Endothelial cell of umbilical vein (primary cell): ENCODE measurements at regions not wholly inside any gene's neighbourhood (a gene's known extent, or its start where the extent isn't known, plus 50 kb on each side); places are given as distances from the start of the nearest gene placed in this dataset.

ENCODE experiments used
- BruUV-seq: library from RNA; stranded (reverse); fragments of 400-500 nt; replicated peaks from 2 replicates; lab custom pipeline; 2021; lab: Mats Ljungman, UMichigan
- CTCF ChIA-PET: fragments of 300-600, 350-600 bp; sonication (Branson Sonifier 250); formaldehyde crosslinking; loops from one replicate; lab custom pipeline; 2021; ENCODE audit warnings: antibody characterized with exemption, inconsistent platforms; lab: Charles Lee
- POLR2A ChIA-PET: fragments of 300-600, 350-600 bp; sonication (Branson Sonifier 250); formaldehyde crosslinking; loops from one replicate; lab custom pipeline; 2021; ENCODE audit warnings: antibody characterized with exemption, inconsistent platforms; lab: Charles Lee
- DNase-seq: peaks from one replicate; pipeline ENCODE4 v3.0.0-alpha.2; 2011; ENCODE audit warnings: low read depth, low spot score
- FAIRE-seq: peaks from 2 replicates; lab custom pipeline; 2011; peaks lifted over from hg19 to GRCh38; lab: Jason Lieb, UNC
- H2AFZ ChIP-seq: 2 replicates; pipeline ENCODE4 v1.6.0; 2012; ENCODE audit warnings: low read depth, low read length, control low read depth, inconsistent platforms
- H3K27ac ChIP-seq: 2 replicates; pipeline ENCODE4 v1.5.1; 2011; ENCODE audit warnings: low read depth, mild to moderate bottlenecking, control low read depth, low read length, moderate library complexity; ENCODE audit not compliant: insufficient read depth
- H3K27me3 ChIP-seq, 2 experiments: 2 replicates each; pipeline versions ENCODE4 v1.6.0 to v1.6.1; 2011; ENCODE audit warnings: low read length in 2 of 2, mixed read lengths in 1 of 2; ENCODE audit not compliant: control insufficient read depth in 2 of 2, insufficient read depth in 2 of 2
- H3K36me3 ChIP-seq, 2 experiments: 2 replicates in 1 of 2; 3 replicates in 1 of 2; pipeline ENCODE4 v1.5.1; 2011; ENCODE audit warnings: low read length in 2 of 2, mild to moderate bottlenecking in 1 of 2, moderate library complexity in 1 of 2; ENCODE audit not compliant: control insufficient read depth in 2 of 2, insufficient read depth in 2 of 2; ENCODE audit errors: extremely low read depth in 1 of 2
- H3K4me1 ChIP-seq: 3 replicates; pipeline ENCODE4 v1.5.1; 2011; ENCODE audit warnings: mild to moderate bottlenecking, low read length; ENCODE audit not compliant: control insufficient read depth, insufficient read depth; ENCODE audit errors: extremely low read depth
- H3K4me2 ChIP-seq: 2 replicates; pipeline ENCODE4 v1.6.1; 2011; ENCODE audit warnings: low read length, control low read depth, mixed read lengths; ENCODE audit not compliant: insufficient read depth
- H3K4me3 ChIP-seq, 3 experiments: fragments of 200-600 bp in 1 of 3; sonication (generic), shearing (Covaris generic) in 1 of 3; replicated peaks in 1 of 3; 2 replicates each; pipeline ENCODE4 v1.5.1; 2011 to 2016; ENCODE audit warnings: control low read depth in 3 of 3, low read length in 3 of 3, mild to moderate bottlenecking in 2 of 3, inconsistent platforms in 1 of 3, low read depth in 1 of 3, moderate library complexity in 1 of 3; ENCODE audit not compliant: insufficient read depth in 1 of 3
- H3K79me2 ChIP-seq: 2 replicates; pipeline ENCODE4 v1.6.0; 2012; ENCODE audit warnings: low read length, inconsistent platforms; ENCODE audit not compliant: control insufficient read depth, insufficient read depth
- H3K9ac ChIP-seq: replicated peaks from 2 replicates; pipeline ENCODE3; 2011; ENCODE audit warnings: low read length, control low read depth; ENCODE audit not compliant: insufficient read depth; ENCODE audit errors: extremely low read depth
- H3K9me1 ChIP-seq: replicated peaks from 3 replicates; pipeline ENCODE4 v1.6.0; 2011; ENCODE audit warnings: mild to moderate bottlenecking, low read length; ENCODE audit not compliant: control insufficient read depth, insufficient read depth; ENCODE audit errors: extremely low read depth
- H3K9me3 ChIP-seq: replicated peaks from 2 replicates; pipeline ENCODE4 v1.5.1; 2012; ENCODE audit warnings: low read length, inconsistent platforms; ENCODE audit not compliant: control insufficient read depth, insufficient read depth
- H4K20me1 ChIP-seq: replicated peaks from 2 replicates; pipeline ENCODE3; 2011; ENCODE audit warnings: mild to moderate bottlenecking, low read length; ENCODE audit not compliant: control insufficient read depth, insufficient read depth; ENCODE audit errors: extremely low read depth
- EZH2 ChIP-seq: IDR thresholded peaks from 2 replicates; pipeline ENCODE4 v1.6.1; 2012; ENCODE audit warnings: borderline replicate concordance, low read depth, mild to moderate bottlenecking, moderate library complexity, low read length, inconsistent platforms; ENCODE audit not compliant: severe bottlenecking
- FOS ChIP-seq: IDR thresholded peaks from 2 replicates; pipeline ENCODE4 v1.6.1; 2011; ENCODE audit warnings: mild to moderate bottlenecking, low read length, moderate library complexity, borderline replicate concordance; ENCODE audit not compliant: insufficient read depth
- GATA2 ChIP-seq: IDR thresholded peaks from 2 replicates; pipeline ENCODE4 v1.7.0; 2011; ENCODE audit warnings: low read depth, mild to moderate bottlenecking, moderate library complexity, mixed read lengths, low read length; ENCODE audit not compliant: insufficient read length, insufficient read depth
- JUN ChIP-seq: IDR thresholded peaks from 2 replicates; pipeline ENCODE4 v1.6.1; 2011; ENCODE audit warnings: borderline replicate concordance, low read depth; ENCODE audit not compliant: insufficient read length, insufficient read depth
- MYC ChIP-seq: IDR thresholded peaks from one replicate; pipeline ENCODE4 v1.6.1; 2011; ENCODE audit warnings: mild to moderate bottlenecking, low read depth, low read length
- POLR2A ChIP-seq: IDR thresholded peaks from 2 replicates; pipeline ENCODE4 v1.6.1; 2012; ENCODE audit warnings: low read depth, mild to moderate bottlenecking, control low read depth, low read length
- POLR2AphosphoS5 ChIP-seq: IDR thresholded peaks from 2 replicates; pipeline ENCODE4 v1.6.1; 2012; ENCODE audit warnings: low read depth, mild to moderate bottlenecking, control low read depth, low read length, moderate library complexity; ENCODE audit not compliant: insufficient read depth
- dilution Hi-C: fragments of 300-500 bp; cut with MboI; formaldehyde crosslinking; loops from one replicate; pipeline ENCODE4 v1.15.0; 2019; ENCODE audit warnings: low sequenced_read_pairs; ENCODE audit not compliant: extremely low pct_ligation_motif_present
- intact Hi-C: fragments of 100-400 bp; cut with micrococcal nuclease; formaldehyde crosslinking; loops from one replicate; pipeline ENCODE4 v1.10.0; 2022
- TF ChIP-seq, protein P1 (sequence below): IDR thresholded peaks from 2 replicates; pipeline ENCODE4 v1.6.1; 2011; ENCODE audit not compliant: insufficient read depth, insufficient read length
- TF ChIP-seq, protein P2 (sequence below), 2 donors: IDR thresholded peaks; 1 replicate in 1 of 2; 2 replicates in 1 of 2; pipeline ENCODE4 v1.5.1; 2011; ENCODE audit warnings: low read length in 2 of 2, mild to moderate bottlenecking in 2 of 2, moderate library complexity in 2 of 2, control low read depth in 1 of 2, inconsistent platforms in 1 of 2, low read depth in 1 of 2; ENCODE audit not compliant: insufficient read depth in 1 of 2; ENCODE audit errors: extremely low read depth in 1 of 2

DNA sequence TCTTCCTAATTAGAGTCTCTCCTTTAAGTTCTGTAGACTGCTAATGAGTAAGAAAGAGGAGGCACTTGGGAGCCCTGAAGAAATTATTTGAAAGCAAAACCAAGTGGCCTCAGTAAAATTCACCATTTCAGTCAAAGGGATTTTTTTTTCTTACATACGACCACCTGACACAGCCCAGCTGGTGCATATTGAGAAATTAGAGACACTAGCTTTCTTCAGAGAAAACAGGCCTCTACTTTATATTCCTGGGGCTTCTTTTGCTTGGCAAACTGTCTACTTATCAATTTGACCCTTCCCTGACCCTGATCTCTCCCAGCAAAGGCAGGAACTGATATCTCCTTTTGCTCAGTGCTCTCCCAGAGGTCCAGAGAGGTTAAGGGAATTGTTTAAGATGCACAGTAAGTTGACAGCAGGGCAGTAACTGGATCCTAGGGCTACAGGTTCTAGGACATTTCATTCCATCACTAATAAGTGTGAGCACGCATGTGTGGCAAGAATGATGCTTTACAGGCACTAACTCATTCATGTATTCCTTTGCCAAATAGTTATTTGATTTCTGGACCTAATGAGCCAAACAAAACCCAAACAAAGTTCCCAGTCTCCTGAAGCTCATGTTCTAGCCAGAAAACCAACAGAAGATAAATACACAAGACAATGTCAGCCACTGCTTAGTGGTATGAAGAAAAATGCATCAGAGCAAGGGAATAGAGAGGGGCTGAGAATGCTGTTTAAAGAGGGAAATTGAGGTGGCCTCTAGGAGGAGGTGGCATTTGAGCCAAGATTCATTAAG, 467.6 kb downstream of the SOX6 start:
- Histone ChIP-seq H4K20me1 (no peaks in the 10 kb centered on the region), H3K9me3 (no peaks in the 10 kb centered on the region), H3K4me2 (no peak overlapping the region), H2AFZ (no peak overlapping the region), H3K4me1 (no peaks in the 10 kb centered on the region), H3K79me2 (no peaks in the 10 kb centered on the region), H3K36me3 (no peaks in the 10 kb centered on the region), H3K9me1 (no peaks in the 10 kb centered on the region), H3K27ac (no peak overlapping the region), H3K9ac (no peak overlapping the region), H3K4me3 (no peak overlapping the region), H3K27me3 (no peaks in the 10 kb centered on the region)
- no TSS peak for BruUV-seq
- ChIA-PET POLR2A (no interaction called here), CTCF (no interaction called here)
- dilution Hi-C loops, result no loop called here
- TF ChIP-seq GATA2 (no peak), MYC (no peak), FOS (no peak)
- no peak for DNase-seq
- no peak for FAIRE-seq
- intact Hi-C loops, result no loop called here

DNA sequence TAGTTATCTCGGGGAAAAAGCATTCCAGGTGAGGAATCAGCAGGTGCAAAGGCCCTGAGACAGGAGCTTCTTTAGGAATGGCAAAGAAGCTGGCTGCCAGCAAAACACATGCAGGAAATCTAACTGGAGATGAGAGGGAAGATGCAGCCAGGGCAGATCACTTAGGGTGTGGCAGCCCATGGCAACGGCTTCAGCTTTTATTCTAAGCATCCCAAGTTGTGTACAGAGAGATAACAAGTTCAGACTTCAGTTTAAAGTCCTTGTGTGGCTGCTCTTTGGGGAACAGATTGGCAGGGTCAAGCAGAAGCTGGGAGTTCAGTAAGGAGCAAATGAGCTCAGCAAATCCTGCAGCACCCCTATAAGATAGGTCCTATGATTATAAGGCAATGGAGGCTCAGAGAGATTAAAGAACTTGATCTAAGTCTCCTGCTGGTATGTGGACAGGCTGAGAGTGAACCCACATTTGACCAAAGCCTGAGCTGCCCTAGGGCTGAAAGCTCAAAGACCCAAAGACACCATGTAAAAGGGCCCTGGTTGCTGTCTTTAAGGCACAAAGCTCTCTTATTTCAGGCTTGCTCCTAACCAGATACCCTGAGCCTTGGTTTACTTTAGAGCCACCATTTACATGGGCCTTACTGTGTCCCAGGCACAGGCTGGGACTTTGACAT, 466.8 kb downstream of the SOX6 start:
- H3K27me3 ChIP-seq, result no peaks in the 10 kb centered on the region
- H3K9ac ChIP-seq, result no peak overlapping the region
- no peaks in the 10 kb centered on the region for H3K9me3 ChIP-seq
- no peak for TF ChIP-seq MYC
- no peak for TF ChIP-seq POLR2AphosphoS5
- no peak for TF ChIP-seq POLR2A
- no peak for TF ChIP-seq FOS
- TF ChIP-seq, protein P1, sequence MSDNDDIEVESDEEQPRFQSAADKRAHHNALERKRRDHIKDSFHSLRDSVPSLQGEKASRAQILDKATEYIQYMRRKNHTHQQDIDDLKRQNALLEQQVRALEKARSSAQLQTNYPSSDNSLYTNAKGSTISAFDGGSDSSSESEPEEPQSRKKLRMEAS, result no peak
- TF ChIP-seq EZH2, result no peak
- TF ChIP-seq GATA2, result no peak
- TF ChIP-seq JUN, result no peak
- TF ChIP-seq, protein P2, sequence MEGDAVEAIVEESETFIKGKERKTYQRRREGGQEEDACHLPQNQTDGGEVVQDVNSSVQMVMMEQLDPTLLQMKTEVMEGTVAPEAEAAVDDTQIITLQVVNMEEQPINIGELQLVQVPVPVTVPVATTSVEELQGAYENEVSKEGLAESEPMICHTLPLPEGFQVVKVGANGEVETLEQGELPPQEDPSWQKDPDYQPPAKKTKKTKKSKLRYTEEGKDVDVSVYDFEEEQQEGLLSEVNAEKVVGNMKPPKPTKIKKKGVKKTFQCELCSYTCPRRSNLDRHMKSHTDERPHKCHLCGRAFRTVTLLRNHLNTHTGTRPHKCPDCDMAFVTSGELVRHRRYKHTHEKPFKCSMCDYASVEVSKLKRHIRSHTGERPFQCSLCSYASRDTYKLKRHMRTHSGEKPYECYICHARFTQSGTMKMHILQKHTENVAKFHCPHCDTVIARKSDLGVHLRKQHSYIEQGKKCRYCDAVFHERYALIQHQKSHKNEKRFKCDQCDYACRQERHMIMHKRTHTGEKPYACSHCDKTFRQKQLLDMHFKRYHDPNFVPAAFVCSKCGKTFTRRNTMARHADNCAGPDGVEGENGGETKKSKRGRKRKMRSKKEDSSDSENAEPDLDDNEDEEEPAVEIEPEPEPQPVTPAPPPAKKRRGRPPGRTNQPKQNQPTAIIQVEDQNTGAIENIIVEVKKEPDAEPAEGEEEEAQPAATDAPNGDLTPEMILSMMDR (IDR thresholded peaks at IDR 0.05; ENCODE audit: extremely low read depth in 1 of 2, insufficient read depth in 1 of 2, low read depth in 1 of 2, low read length in 2 of 2), result no peak
- no peaks in the 10 kb centered on the region for H3K36me3 ChIP-seq
- no peaks in the 10 kb centered on the region for H4K20me1 ChIP-seq
- H2AFZ ChIP-seq, result no peak overlapping the region
- H3K4me3 ChIP-seq, result no peak overlapping the region
- no peaks in the 10 kb centered on the region for H3K4me1 ChIP-seq
- no TSS peak for BruUV-seq
- intact Hi-C loops, result no loop called here
- H3K9me1 ChIP-seq, result no peaks in the 10 kb centered on the region
- POLR2A ChIA-PET, result no interaction called here
- H3K4me2 ChIP-seq, result no peak overlapping the region
- no peak overlapping the region for H3K27ac ChIP-seq
- CTCF ChIA-PET, result no interaction called here
- no peak for DNase-seq
- dilution Hi-C loops, result no loop called here
- FAIRE-seq, result no peak
- no peaks in the 10 kb centered on the region for H3K79me2 ChIP-seq
